ENCODE measurements at regions not wholly inside any gene's neighbourhood (a gene's known extent, or its start where the extent isn't known, plus 50 kb on each side); places are given as distances from the start of the nearest gene placed in this dataset.
A peak's percentile ranks its signal among the peaks of the same experiment; 100 is the strongest.

- Histone ChIP-seq H3K79me2 (no peaks in the 10 kb centered on the region), H3K36me3 (replicated peaks; ENCODE audit: insufficient read depth, low read depth) (no peaks in the 10 kb centered on the region), H3K9me3 (ENCODE audit: low read depth) (no peaks in the 10 kb centered on the region), H3K4me3 (peak overlapping the region; percentile 27), H3K27me3 (peaks cover 34% of the 10 kb centered on the region), H4K20me1 (ENCODE audit: insufficient read depth, poor library complexity, severe bottlenecking) (no peaks in the 10 kb centered on the region), H3K4me1 (ENCODE audit: insufficient read depth) (peaks cover 22% of the 10 kb centered on the region), H3K4me2 (peak overlapping the region; percentile 91), H2AFZ (peak overlapping the region; percentile 52), H3K9me2 (replicated peaks; ENCODE audit: insufficient read depth) (no peaks in the 10 kb centered on the region), H3K27ac (no peak overlapping the region)
- TF ChIP-seq EZH2phosphoT487 (IDR thresholded peaks at IDR 0.05; ENCODE audit: low read depth, severe bottlenecking, unreplicated experiment) (no peak), EZH2 (IDR thresholded peaks at IDR 0.05; ENCODE audit: borderline replicate concordance) (peak; percentile 38)
- whole genome bisulfite sequencing (ENCODE audit: low lambda C conversion rate, missing lambda C conversion rate): 4% methylated on average over 20 of the region's 23 CpGs
- DNase-seq (ENCODE audit: low spot score): peak; percentile 36
These were observed 98.5 kb downstream of the SOX9 start for GRCh38 chr17:72219137-72219823.

- no peaks in the 10 kb centered on the region for H3K9me3 ChIP-seq (ENCODE audit: low read depth)
These were observed 99.1 kb downstream of the SOX9 start for GRCh38 chr17:72219824-72220493.

GRCh38 chr17:72222661-72223380, 102.0 kb downstream of the SOX9 start:
- WGBS (ENCODE audit: low lambda C conversion rate, missing lambda C conversion rate): 30% methylated on average over 2 of the region's 2 CpGs
- Histone ChIP-seq H3K4me2 (peak overlapping the region; percentile 63), H3K4me3 (no peak overlapping the region), H3K27ac (peak overlapping the region; percentile 71), H3K9me3 (ENCODE audit: low read depth) (no peaks in the 10 kb centered on the region), H3K79me2 (no peaks in the 10 kb centered on the region), H3K36me3 (replicated peaks; ENCODE audit: insufficient read depth, low read depth) (no peaks in the 10 kb centered on the region), H4K20me1 (ENCODE audit: insufficient read depth, poor library complexity, severe bottlenecking) (no peaks in the 10 kb centered on the region), H3K27me3 (peaks cover 30% of the 10 kb centered on the region), H3K9me2 (replicated peaks; ENCODE audit: insufficient read depth) (no peaks in the 10 kb centered on the region), H3K4me1 (ENCODE audit: insufficient read depth) (peaks cover 22% of the 10 kb centered on the region), H2AFZ (no peak overlapping the region)
- DNase-seq (ENCODE audit: low spot score): peak; percentile 35
- TF ChIP-seq EZH2 (IDR thresholded peaks at IDR 0.05; ENCODE audit: borderline replicate concordance) (no peak), EZH2phosphoT487 (IDR thresholded peaks at IDR 0.05; ENCODE audit: low read depth, severe bottlenecking, unreplicated experiment) (no peak), CTCF (IDR thresholded peaks at IDR 0.05; ENCODE audit: poor library complexity) (no peak)

More at GRCh38 chr17:72219824-72220493, 99.1 kb downstream of the SOX9 start:
- 3% methylated on average over 19 of the region's 22 CpGs for WGBS (ENCODE audit: low lambda C conversion rate, missing lambda C conversion rate)
- Histone ChIP-seq H3K27ac (no peak overlapping the region), H3K27me3 (peaks cover 34% of the 10 kb centered on the region), H3K9me2 (replicated peaks; ENCODE audit: insufficient read depth) (no peaks in the 10 kb centered on the region), H3K4me2 (peak overlapping the region; percentile 91), H3K4me3 (peak overlapping the region; percentile 27), H4K20me1 (ENCODE audit: insufficient read depth, poor library complexity, severe bottlenecking) (no peaks in the 10 kb centered on the region), H3K4me1 (ENCODE audit: insufficient read depth) (peaks cover 22% of the 10 kb centered on the region), H3K36me3 (replicated peaks; ENCODE audit: insufficient read depth, low read depth) (no peaks in the 10 kb centered on the region), H2AFZ (peak overlapping the region; percentile 52), H3K79me2 (no peaks in the 10 kb centered on the region)
- TF ChIP-seq EZH2phosphoT487 (IDR thresholded peaks at IDR 0.05; ENCODE audit: low read depth, severe bottlenecking, unreplicated experiment): no peak
- no peak for DNase-seq (ENCODE audit: low spot score)

GRCh38 chr17:72223866-72224291, 103.1 kb downstream of the SOX9 start:
- DNase-seq (ENCODE audit: low spot score): no peak
- Histone ChIP-seq H3K36me3 (replicated peaks; ENCODE audit: insufficient read depth, low read depth) (no peaks in the 10 kb centered on the region), H3K27me3 (peaks cover 24% of the 10 kb centered on the region), H3K4me2 (no peak overlapping the region), H3K9me3 (ENCODE audit: low read depth) (no peaks in the 10 kb centered on the region), H3K27ac (no peak overlapping the region), H3K9me2 (replicated peaks; ENCODE audit: insufficient read depth) (no peaks in the 10 kb centered on the region), H3K4me1 (ENCODE audit: insufficient read depth) (peaks cover 22% of the 10 kb centered on the region), H4K20me1 (ENCODE audit: insufficient read depth, poor library complexity, severe bottlenecking) (no peaks in the 10 kb centered on the region), H2AFZ (no peak overlapping the region), H3K79me2 (no peaks in the 10 kb centered on the region), H3K4me3 (no peak overlapping the region)
- TF ChIP-seq EZH2 (IDR thresholded peaks at IDR 0.05; ENCODE audit: borderline replicate concordance): no peak
- TF ChIP-seq EZH2phosphoT487 (IDR thresholded peaks at IDR 0.05; ENCODE audit: low read depth, severe bottlenecking, unreplicated experiment): no peak
- no peak for TF ChIP-seq CTCF (IDR thresholded peaks at IDR 0.05; ENCODE audit: poor library complexity)
- 97% methylated on average over 11 of the region's 11 CpGs for WGBS (ENCODE audit: low lambda C conversion rate, missing lambda C conversion rate)
